GM23338 (cell line): ENCODE measurements at regions not wholly inside any gene's neighbourhood (a gene's known extent, or its start where the extent isn't known, plus 50 kb on each side); places are given as distances from the start of the nearest gene placed in this dataset.
"Not testable (repeated sequence)": the region's sequence is repeated elsewhere in the genome, so short reads cannot be mapped to it uniquely, and the experiment has no call there.

Experiments used
- ATAC-seq: fragments of 200-7000 bp; cut with Tn5 transposase; 3 replicates; pipeline ENCODE4 v1.9.1; 2020
- DNase-seq: peaks from one replicate; pipeline ENCODE4 v3.0.0-alpha.2; 2015; ENCODE audit warnings: low spot score
- H2AFZ ChIP-seq: fragments of 200-600 bp; sonication (generic); 2 replicates; pipeline ENCODE4 v1.8.0; 2016; ENCODE audit warnings: antibody characterized with exemption, mild to moderate bottlenecking, moderate library complexity
- H3F3A ChIP-seq: fragments of 200-600 bp; sonication (generic); replicated peaks from 2 replicates; pipeline ENCODE4 v1.8.0; 2017; ENCODE audit warnings: antibody characterized with exemption, mixed run types, low read depth
- H3K27ac ChIP-seq: fragments of 200-600 bp; sonication (generic); 2 replicates; pipeline ENCODE4 v1.6.1; 2016; ENCODE audit warnings: low read depth
- H3K27me3 ChIP-seq: fragments of 200-600 bp; sonication (generic); 2 replicates; pipeline ENCODE4 v1.8.0; 2016; ENCODE audit warnings: mild to moderate bottlenecking, mixed run types, moderate library complexity; ENCODE audit not compliant: insufficient read depth
- H3K36me3 ChIP-seq: fragments of 200-600 bp; sonication (generic); 2 replicates; pipeline ENCODE4 v1.8.0; 2016; ENCODE audit warnings: mild to moderate bottlenecking; ENCODE audit not compliant: insufficient read depth
- H3K4me1 ChIP-seq: fragments of 200-600 bp; sonication (generic); 2 replicates; pipeline ENCODE4 v1.8.0; 2016; ENCODE audit warnings: mild to moderate bottlenecking, moderate library complexity; ENCODE audit not compliant: insufficient read depth
- H3K4me2 ChIP-seq: fragments of 200-600 bp; sonication (generic); 2 replicates; pipeline ENCODE4 v1.7.1; 2017; ENCODE audit warnings: mixed run types
- H3K4me3 ChIP-seq: fragments of 200-600 bp; sonication (generic); 2 replicates; pipeline ENCODE4 v1.6.1; 2016; ENCODE audit warnings: mixed run types
- H3K79me2 ChIP-seq: fragments of 200-600 bp; sonication (generic); replicated peaks from 2 replicates; pipeline ENCODE4 v1.8.0; 2017; ENCODE audit warnings: mild to moderate bottlenecking; ENCODE audit not compliant: insufficient read depth
- H3K9me2 ChIP-seq: fragments of 200-600 bp; sonication (generic); 2 replicates; pipeline ENCODE4 v1.8.0; 2017; ENCODE audit not compliant: insufficient read depth
- H4K20me1 ChIP-seq: fragments of 200-600 bp; sonication (generic); replicated peaks from 2 replicates; pipeline ENCODE4 v1.8.0; 2017; ENCODE audit warnings: mild to moderate bottlenecking; ENCODE audit not compliant: insufficient read depth
- H3K27ac Mint-ChIP-seq: 2 replicates; pipeline ENCODE4 v1.8.0; 2020; ENCODE audit warnings: inconsistent platforms, mild to moderate bottlenecking, moderate library complexity, mixed read lengths
- H3K27me3 Mint-ChIP-seq: 3 replicates; pipeline ENCODE4 v1.8.0; 2022; ENCODE audit warnings: low read depth, mild to moderate bottlenecking, moderate library complexity, mixed read lengths, inconsistent platforms; ENCODE audit not compliant: insufficient read depth, poor library complexity
- H3K36me3 Mint-ChIP-seq: 3 replicates; pipeline ENCODE4 v1.8.0; 2021; ENCODE audit warnings: low read depth, mild to moderate bottlenecking, inconsistent platforms, moderate library complexity, mixed read lengths
- H3K4me1 Mint-ChIP-seq: 3 replicates; pipeline ENCODE4 v1.8.0; 2020; ENCODE audit warnings: mild to moderate bottlenecking, inconsistent platforms, mixed read lengths
- H3K4me3 Mint-ChIP-seq: 3 replicates; pipeline ENCODE4 v1.8.0; 2021; ENCODE audit warnings: moderate library complexity, mild to moderate bottlenecking, inconsistent platforms, mixed read lengths
- H3K9me3 Mint-ChIP-seq: 3 replicates; pipeline ENCODE4 v1.8.0; 2020; ENCODE audit warnings: moderate library complexity, mild to moderate bottlenecking, inconsistent platforms, mixed read lengths
- CREB1 ChIP-seq: fragments of 250-450 bp; sonication (Bioruptor Pico); IDR thresholded peaks from 2 replicates; pipeline ENCODE4 v1.5.0; 2020; ENCODE audit warnings: low read depth, mild to moderate bottlenecking, moderate library complexity
- ETS1 ChIP-seq: IDR thresholded peaks from 2 replicates; pipeline ENCODE4 v1.6.1; 2016; ENCODE audit warnings: antibody characterized with exemption
- EZH2phosphoT487 ChIP-seq: fragments of 200-600 bp; sonication (generic); IDR thresholded peaks from one replicate; pipeline ENCODE4 v1.8.1; 2018; ENCODE audit warnings: antibody characterized with exemption; ENCODE audit not compliant: unreplicated experiment
- ZNF462 ChIP-seq: fragments of 250-450 bp; sonication (Bioruptor Pico); IDR thresholded peaks from 2 replicates; pipeline ENCODE4 v1.5.0; 2020; ENCODE audit warnings: mild to moderate bottlenecking, moderate library complexity
- TF ChIP-seq, protein P1 (sequence below), 2 experiments: fragments of 200-600 bp in 1 of 2; sonication (generic) in 1 of 2; conservative IDR thresholded peaks; 2 replicates each; pipeline versions ENCODE4 v1.5.1 to v1.6.1; 2016 to 2017; ENCODE audit warnings: antibody characterized with exemption in 2 of 2, low read depth in 2 of 2, mild to moderate bottlenecking in 2 of 2, moderate library complexity in 1 of 2

- H3K4me1 ChIP-seq, H3K27me3 Mint-ChIP-seq: not testable (repeated sequence)
Observed at GRCh38 chr12:115366277-115366676, 682.3 kb upstream of the TBX3 start.

DNA sequence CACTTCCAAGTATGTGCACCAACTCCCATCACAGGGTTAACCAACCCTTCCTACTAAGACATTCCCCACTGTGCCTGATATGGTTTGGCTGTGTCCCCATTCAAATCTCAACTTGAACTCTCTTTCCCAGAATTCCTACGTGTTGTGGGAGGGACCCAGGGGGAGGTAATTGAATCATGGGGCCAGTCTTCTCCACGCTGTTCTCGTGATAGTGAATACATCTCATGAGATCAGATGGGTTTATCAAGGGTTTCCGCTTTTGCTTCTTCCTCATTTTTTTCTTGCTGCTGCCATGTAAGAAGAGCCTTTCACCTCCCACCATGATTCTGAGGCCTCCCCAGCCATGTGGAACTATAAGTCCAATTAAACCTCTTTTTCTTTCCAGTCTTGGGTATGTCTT lies 681.8 kb upstream of the TBX3 start:
- H3K27me3 Mint-ChIP-seq, H3K4me1 Mint-ChIP-seq, H2AFZ ChIP-seq: not testable (repeated sequence)

More at GRCh38 chr12:115366277-115366676, 682.3 kb upstream of the TBX3 start:
- H3K36me3 ChIP-seq, H3K9me2 ChIP-seq, H3K4me3 Mint-ChIP-seq, H3K27me3 ChIP-seq, H3K79me2 ChIP-seq, H3K36me3 Mint-ChIP-seq, H2AFZ ChIP-seq, H3K27ac ChIP-seq, H3K4me1 Mint-ChIP-seq, H3K4me3 ChIP-seq, DNase-seq, H3K4me2 ChIP-seq, H3K27ac Mint-ChIP-seq, H4K20me1 ChIP-seq, ATAC-seq, H3F3A ChIP-seq: not testable (repeated sequence)
- peaks cover 17% of the 10 kb centered on the region for H3K9me3 Mint-ChIP-seq

GRCh38 chr12:115364921-115365320 lies 680.9 kb upstream of the TBX3 start:
- no peaks in the 10 kb centered on the region; the same call in 1 of the 3 replicates for H3K4me1 Mint-ChIP-seq
- Histone ChIP-seq H2AFZ (no peak overlapping the region), H3K4me2 (no peak overlapping the region), H3F3A (no peaks in the 10 kb centered on the region), H4K20me1 (no peaks in the 10 kb centered on the region), H3K4me3 (no peak overlapping the region), H3K4me1 (no peaks in the 10 kb centered on the region; the same call in 1 of the 2 replicates), H3K27me3 (no peaks in the 10 kb centered on the region), H3K27ac (no peak overlapping the region), H3K79me2 (no peaks in the 10 kb centered on the region), H3K36me3 (no peaks in the 10 kb centered on the region), H3K9me2 (peaks cover 8% of the 10 kb centered on the region)
- DNase-seq (no peak), ATAC-seq (no peak)
- TF ChIP-seq, protein P1, sequence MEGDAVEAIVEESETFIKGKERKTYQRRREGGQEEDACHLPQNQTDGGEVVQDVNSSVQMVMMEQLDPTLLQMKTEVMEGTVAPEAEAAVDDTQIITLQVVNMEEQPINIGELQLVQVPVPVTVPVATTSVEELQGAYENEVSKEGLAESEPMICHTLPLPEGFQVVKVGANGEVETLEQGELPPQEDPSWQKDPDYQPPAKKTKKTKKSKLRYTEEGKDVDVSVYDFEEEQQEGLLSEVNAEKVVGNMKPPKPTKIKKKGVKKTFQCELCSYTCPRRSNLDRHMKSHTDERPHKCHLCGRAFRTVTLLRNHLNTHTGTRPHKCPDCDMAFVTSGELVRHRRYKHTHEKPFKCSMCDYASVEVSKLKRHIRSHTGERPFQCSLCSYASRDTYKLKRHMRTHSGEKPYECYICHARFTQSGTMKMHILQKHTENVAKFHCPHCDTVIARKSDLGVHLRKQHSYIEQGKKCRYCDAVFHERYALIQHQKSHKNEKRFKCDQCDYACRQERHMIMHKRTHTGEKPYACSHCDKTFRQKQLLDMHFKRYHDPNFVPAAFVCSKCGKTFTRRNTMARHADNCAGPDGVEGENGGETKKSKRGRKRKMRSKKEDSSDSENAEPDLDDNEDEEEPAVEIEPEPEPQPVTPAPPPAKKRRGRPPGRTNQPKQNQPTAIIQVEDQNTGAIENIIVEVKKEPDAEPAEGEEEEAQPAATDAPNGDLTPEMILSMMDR (conservative IDR thresholded peaks at IDR 0.05; ENCODE audit: low read depth in 2 of 2), result no peak
- TF ChIP-seq ZNF462 (CRISPR knock-in tag) (no peak), EZH2phosphoT487 (no peak), CREB1 (no peak), ETS1 (no peak)
- peaks cover 17% of the 10 kb centered on the region for H3K9me3 Mint-ChIP-seq
- no peak overlapping the region for H3K27ac Mint-ChIP-seq
- H3K27me3 Mint-ChIP-seq, result peaks cover 3% of the 10 kb centered on the region
- peaks cover 7% of the 10 kb centered on the region; the same call in 2 of the 3 replicates for H3K36me3 Mint-ChIP-seq
- H3K4me3 Mint-ChIP-seq, result no peak overlapping the region

More for the DNA sequence above, 681.8 kb upstream of the TBX3 start:
- DNase-seq, H4K20me1 ChIP-seq, H3K4me3 ChIP-seq, H3K79me2 ChIP-seq, H3K4me3 Mint-ChIP-seq, H3K9me2 ChIP-seq, H3K36me3 Mint-ChIP-seq, H3K4me1 ChIP-seq, ATAC-seq, H3K27ac Mint-ChIP-seq, H3K27ac ChIP-seq, H3K4me2 ChIP-seq, H3F3A ChIP-seq, H3K36me3 ChIP-seq, H3K27me3 ChIP-seq: not testable (repeated sequence)
- H3K9me3 Mint-ChIP-seq, result peaks cover 17% of the 10 kb centered on the region
